Skeletal muscle tissue (tissue), 3 donors: ENCODE measurements at regions not wholly inside any gene's neighbourhood (a gene's known extent, or its start where the extent isn't known, plus 50 kb on each side); places are given as distances from the start of the nearest gene placed in this dataset.
"Not testable (repeated sequence)": the region's sequence is repeated elsewhere in the genome, so short reads cannot be mapped to it uniquely, and the experiment has no call there.

Source experiments
- H3K27ac ChIP-seq: one replicate; pipeline ENCODE4 v1.7.0; 2013; ENCODE audit warnings: mild to moderate bottlenecking, low read depth, low read length, inconsistent platforms
- H3K27me3 ChIP-seq, 3 donors: one replicate each; pipeline ENCODE4 v1.7.0; 2013; ENCODE audit warnings: low read length in 3 of 3; ENCODE audit not compliant: control insufficient read depth in 3 of 3, insufficient read depth in 3 of 3
- H3K36me3 ChIP-seq, 3 donors: one replicate each; pipeline ENCODE4 v1.7.0; 2013; ENCODE audit warnings: low read length in 3 of 3; ENCODE audit not compliant: control insufficient read depth in 3 of 3, insufficient read depth in 3 of 3
- H3K4me1 ChIP-seq, 3 donors: one replicate each; pipeline ENCODE4 v1.7.0; 2013; ENCODE audit warnings: low read length in 3 of 3, mild to moderate bottlenecking in 3 of 3; ENCODE audit not compliant: control insufficient read depth in 3 of 3, insufficient read depth in 3 of 3
- H3K4me3 ChIP-seq, 3 donors: one replicate each; pipeline ENCODE4 v1.7.0; 2013; ENCODE audit warnings: low read length in 3 of 3
- H3K9ac ChIP-seq, 3 donors: one replicate each; pipeline ENCODE4 v1.7.0; 2013; ENCODE audit warnings: low read length in 3 of 3, mild to moderate bottlenecking in 3 of 3, moderate library complexity in 2 of 3, low read depth in 1 of 3
- H3K9me3 ChIP-seq, 3 donors: one replicate each; pipeline ENCODE4 v1.7.0; 2013; ENCODE audit warnings: low read length in 3 of 3; ENCODE audit not compliant: control insufficient read depth in 3 of 3
- donor health status: Osteomylitis.

- Histone ChIP-seq H3K27ac (no peak overlapping the region), H3K27me3 (no peaks in the 10 kb centered on the region), H3K4me3 (no peak overlapping the region), H3K9ac (no peak overlapping the region), H3K36me3 (no peaks in the 10 kb centered on the region), H3K4me1 (peaks cover 12 to 21% (median 15%) of the 10 kb centered on the region in 3 donors), H3K9me3 (no peaks in the 10 kb centered on the region)
These were observed 154.0 kb downstream of the REEP3 start for GRCh38 chr10:63675171-63675570.

- no peaks in the 10 kb centered on the region for H3K36me3 ChIP-seq
- H3K4me3 ChIP-seq, result no peak overlapping the region
- no peak overlapping the region for H3K27ac ChIP-seq
- H3K27me3 ChIP-seq, result no peaks in the 10 kb centered on the region
- peaks cover 7 to 10% (median 9%) of the 10 kb centered on the region in 3 donors for H3K4me1 ChIP-seq
- no peak overlapping the region for H3K9ac ChIP-seq
- no peaks in the 10 kb centered on the region for H3K9me3 ChIP-seq
These were observed 155.8 kb downstream of the REEP3 start for GRCh38 chr10:63677001-63677400.

GRCh38 chr10:63680545-63680944 lies 159.3 kb downstream of the REEP3 start:
- H3K4me1 ChIP-seq, H3K36me3 ChIP-seq, H3K4me3 ChIP-seq, H3K27me3 ChIP-seq, H3K27ac ChIP-seq, H3K9ac ChIP-seq, H3K9me3 ChIP-seq: not testable (repeated sequence)

GRCh38 chr10:63681993-63682697 lies 160.9 kb downstream of the REEP3 start:
- Histone ChIP-seq H3K27me3 (no peaks in the 10 kb centered on the region), H3K27ac (peak overlapping the region; percentile 27), H3K4me1 (no peaks in the 10 kb centered on the region), H3K4me3 (peak overlapping the region in 1 of 3 donors; percentile 9), H3K36me3 (no peaks in the 10 kb centered on the region), H3K9ac (no peak overlapping the region), H3K9me3 (no peaks in the 10 kb centered on the region)

GRCh38 chr10:63682698-63683052 lies 161.5 kb downstream of the REEP3 start:
- not testable (repeated sequence) for H3K4me1 ChIP-seq, H3K27me3 ChIP-seq, H3K36me3 ChIP-seq, H3K9me3 ChIP-seq, H3K4me3 ChIP-seq, H3K9ac ChIP-seq
- H3K27ac ChIP-seq, result peak overlapping the region; percentile 27

DNA sequence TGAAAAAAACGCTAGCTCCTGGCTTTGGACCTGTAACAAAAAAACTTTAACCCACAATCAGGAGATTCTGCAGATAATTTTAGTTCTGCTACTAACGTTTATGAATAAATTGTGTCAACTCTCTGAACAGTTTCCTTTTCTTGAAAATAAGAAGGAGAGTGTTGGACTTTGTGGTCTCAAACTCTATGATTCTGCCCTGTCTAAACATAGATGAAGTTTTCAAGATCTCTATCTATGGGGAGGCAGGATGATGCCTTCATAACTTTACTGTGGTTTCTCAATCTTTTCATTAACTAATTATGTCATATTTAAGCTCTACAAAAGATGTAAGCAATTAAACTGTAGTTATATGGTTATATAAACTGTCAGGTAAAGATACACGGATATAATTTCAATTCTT lies 162.0 kb downstream of the REEP3 start:
- H3K4me1 ChIP-seq, result no peaks in the 10 kb centered on the region
- no peak overlapping the region for H3K27ac ChIP-seq
- H3K4me3 ChIP-seq, result no peak overlapping the region
- no peaks in the 10 kb centered on the region for H3K27me3 ChIP-seq
- no peaks in the 10 kb centered on the region for H3K9me3 ChIP-seq
- no peak overlapping the region for H3K9ac ChIP-seq
- no peaks in the 10 kb centered on the region for H3K36me3 ChIP-seq

DNA sequence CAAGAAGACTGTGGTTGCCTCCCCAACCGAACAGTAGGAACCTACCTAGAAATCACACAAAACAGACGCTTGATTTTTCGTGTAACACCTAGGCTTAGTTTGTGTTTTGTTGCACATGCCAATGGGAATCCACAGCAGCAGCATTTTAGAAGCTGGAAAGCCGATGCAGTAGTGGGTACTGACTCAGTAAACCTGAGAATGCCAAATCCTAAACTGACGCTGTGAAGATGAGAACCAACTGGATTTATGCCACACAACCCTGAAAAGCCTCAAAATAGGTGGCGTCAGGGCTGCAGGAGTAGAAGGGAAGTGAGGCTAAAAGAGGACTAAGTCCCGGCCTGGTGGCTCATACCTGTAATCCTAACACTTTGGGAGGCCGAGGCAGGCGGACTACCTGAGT lies 162.5 kb downstream of the REEP3 start:
- no peaks in the 10 kb centered on the region for H3K4me1 ChIP-seq
- no peaks in the 10 kb centered on the region for H3K9me3 ChIP-seq
- no peaks in the 10 kb centered on the region for H3K27me3 ChIP-seq

GRCh38 chr10:63684257-63684936 lies 163.2 kb downstream of the REEP3 start:
- Histone ChIP-seq H3K36me3 (no peaks in the 10 kb centered on the region), H3K4me1 (no peaks in the 10 kb centered on the region), H3K27ac (no peak overlapping the region), H3K9ac (no peak overlapping the region), H3K9me3 (no peaks in the 10 kb centered on the region), H3K27me3 (no peaks in the 10 kb centered on the region), H3K4me3 (no peak overlapping the region)

More for the DNA sequence above, 162.5 kb downstream of the REEP3 start:
- no peaks in the 10 kb centered on the region for H3K36me3 ChIP-seq
- no peak overlapping the region for H3K4me3 ChIP-seq
- no peak overlapping the region for H3K9ac ChIP-seq
- no peak overlapping the region for H3K27ac ChIP-seq

DNA sequence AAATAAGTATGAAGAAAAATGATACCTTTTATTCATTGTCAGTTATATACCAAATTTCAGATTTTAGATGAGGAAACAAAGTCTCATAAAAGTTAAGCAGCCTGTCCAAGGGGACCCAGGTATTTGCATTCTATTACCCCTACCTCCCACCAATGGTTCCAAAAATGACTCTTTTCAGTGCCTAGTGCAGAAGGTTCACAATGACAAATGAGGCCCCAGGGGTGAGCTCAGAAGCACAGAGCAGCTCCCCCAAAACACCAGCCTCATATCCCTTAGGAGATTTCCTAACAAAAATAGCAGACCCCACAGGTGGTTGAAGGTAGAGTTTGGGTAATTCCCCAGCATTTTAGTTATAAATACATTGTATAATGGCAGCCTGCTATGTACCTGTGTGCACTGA lies 168.6 kb downstream of the REEP3 start:
- no peaks in the 10 kb centered on the region for H3K36me3 ChIP-seq
- no peak overlapping the region for H3K4me3 ChIP-seq
- no peaks in the 10 kb centered on the region for H3K27me3 ChIP-seq
- H3K9ac ChIP-seq, result no peak overlapping the region
- H3K27ac ChIP-seq, result no peak overlapping the region
- H3K9me3 ChIP-seq, result no peaks in the 10 kb centered on the region
- H3K4me1 ChIP-seq, result peaks cover 0 to 9% (median 3%) of the 10 kb centered on the region in 3 donors

DNA sequence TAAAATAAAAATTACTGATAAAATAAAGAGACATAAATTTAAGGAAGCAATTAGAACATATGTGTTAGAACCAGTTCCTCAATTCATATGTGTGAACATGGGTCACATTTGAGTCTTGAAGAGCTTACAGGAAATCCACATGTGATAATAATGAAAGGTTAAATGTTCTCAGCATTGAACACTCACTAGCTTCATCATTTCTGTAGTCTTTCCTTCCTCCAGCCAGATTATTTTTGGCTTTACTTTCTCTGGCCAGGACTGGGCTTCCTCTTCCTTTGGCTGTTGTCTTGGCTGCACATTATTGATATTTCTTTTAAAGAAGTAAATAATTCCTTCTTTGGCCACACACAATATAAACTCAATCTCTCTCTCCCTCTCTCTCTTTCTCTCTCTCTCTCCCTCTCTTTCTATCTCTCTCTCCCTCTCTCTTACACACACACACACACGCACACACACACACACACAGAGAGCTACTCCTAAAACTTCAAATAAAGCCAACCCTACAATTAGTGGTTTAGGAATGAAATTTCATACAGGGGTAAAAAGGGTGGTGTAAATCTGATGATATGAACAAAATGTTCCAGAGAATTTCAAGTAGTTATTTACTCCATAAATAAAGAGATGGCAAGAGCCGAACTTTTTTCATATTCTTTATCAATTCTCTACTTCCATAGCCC lies 171.2 kb downstream of the REEP3 start:
- peaks cover 0 to 9% (median 3%) of the 10 kb centered on the region in 3 donors for H3K4me1 ChIP-seq
- H3K36me3 ChIP-seq, result no peaks in the 10 kb centered on the region
- no peak overlapping the region for H3K9ac ChIP-seq
- no peaks in the 10 kb centered on the region for H3K27me3 ChIP-seq
- no peaks in the 10 kb centered on the region for H3K9me3 ChIP-seq
- H3K4me3 ChIP-seq, result no peak overlapping the region
- H3K27ac ChIP-seq, result no peak overlapping the region
